ENCODE measurements at regions not wholly inside any gene's neighbourhood (a gene's known extent, or its start where the extent isn't known, plus 50 kb on each side); places are given as distances from the start of the nearest gene placed in this dataset.

DNA sequence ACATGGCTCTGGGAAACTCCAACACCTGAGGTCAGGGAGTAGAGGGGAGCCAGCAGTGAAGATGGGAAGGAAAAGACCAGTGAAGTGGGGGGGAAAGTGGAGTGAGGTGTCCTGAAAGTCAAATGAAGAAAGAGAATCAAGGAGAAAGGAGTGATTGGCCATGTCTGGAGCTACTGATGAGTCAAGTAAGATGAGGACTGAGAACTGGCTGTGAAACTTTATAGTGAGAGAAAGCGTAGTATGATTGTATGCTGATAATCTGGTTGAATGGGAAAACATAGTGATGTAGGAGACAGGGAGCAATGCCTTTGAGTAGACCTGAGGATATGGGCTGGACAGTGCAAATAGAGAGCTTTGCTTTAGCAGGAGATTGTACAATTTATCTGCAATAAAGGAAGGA, 183.6 kb upstream of the GMDS start:
- POLR2A ChIA-PET, result interaction anchor here (0.6 kb wide), 1 partner anchor 207 kb away, joined by 4 read pairs; no protein-coding TSS in a partner anchor
- H3K4me3 ChIP-seq (ENCODE audit: low read depth, low read length), result no peak overlapping the region
- CTCF ChIA-PET, result interaction anchor here (0.7 to 1.2 kb wide), 2 partner anchors 16 to 75 kb away, joined by 3 read pairs; no protein-coding TSS in a partner anchor
- TF ChIP-seq, protein P1, sequence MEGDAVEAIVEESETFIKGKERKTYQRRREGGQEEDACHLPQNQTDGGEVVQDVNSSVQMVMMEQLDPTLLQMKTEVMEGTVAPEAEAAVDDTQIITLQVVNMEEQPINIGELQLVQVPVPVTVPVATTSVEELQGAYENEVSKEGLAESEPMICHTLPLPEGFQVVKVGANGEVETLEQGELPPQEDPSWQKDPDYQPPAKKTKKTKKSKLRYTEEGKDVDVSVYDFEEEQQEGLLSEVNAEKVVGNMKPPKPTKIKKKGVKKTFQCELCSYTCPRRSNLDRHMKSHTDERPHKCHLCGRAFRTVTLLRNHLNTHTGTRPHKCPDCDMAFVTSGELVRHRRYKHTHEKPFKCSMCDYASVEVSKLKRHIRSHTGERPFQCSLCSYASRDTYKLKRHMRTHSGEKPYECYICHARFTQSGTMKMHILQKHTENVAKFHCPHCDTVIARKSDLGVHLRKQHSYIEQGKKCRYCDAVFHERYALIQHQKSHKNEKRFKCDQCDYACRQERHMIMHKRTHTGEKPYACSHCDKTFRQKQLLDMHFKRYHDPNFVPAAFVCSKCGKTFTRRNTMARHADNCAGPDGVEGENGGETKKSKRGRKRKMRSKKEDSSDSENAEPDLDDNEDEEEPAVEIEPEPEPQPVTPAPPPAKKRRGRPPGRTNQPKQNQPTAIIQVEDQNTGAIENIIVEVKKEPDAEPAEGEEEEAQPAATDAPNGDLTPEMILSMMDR (IDR thresholded peaks at IDR 0.05; ENCODE audit: insufficient read depth, low read length, missing control alignments), result no peak
- no peak for DNase-seq (ENCODE audit: low read depth, low spot score)

DNA sequence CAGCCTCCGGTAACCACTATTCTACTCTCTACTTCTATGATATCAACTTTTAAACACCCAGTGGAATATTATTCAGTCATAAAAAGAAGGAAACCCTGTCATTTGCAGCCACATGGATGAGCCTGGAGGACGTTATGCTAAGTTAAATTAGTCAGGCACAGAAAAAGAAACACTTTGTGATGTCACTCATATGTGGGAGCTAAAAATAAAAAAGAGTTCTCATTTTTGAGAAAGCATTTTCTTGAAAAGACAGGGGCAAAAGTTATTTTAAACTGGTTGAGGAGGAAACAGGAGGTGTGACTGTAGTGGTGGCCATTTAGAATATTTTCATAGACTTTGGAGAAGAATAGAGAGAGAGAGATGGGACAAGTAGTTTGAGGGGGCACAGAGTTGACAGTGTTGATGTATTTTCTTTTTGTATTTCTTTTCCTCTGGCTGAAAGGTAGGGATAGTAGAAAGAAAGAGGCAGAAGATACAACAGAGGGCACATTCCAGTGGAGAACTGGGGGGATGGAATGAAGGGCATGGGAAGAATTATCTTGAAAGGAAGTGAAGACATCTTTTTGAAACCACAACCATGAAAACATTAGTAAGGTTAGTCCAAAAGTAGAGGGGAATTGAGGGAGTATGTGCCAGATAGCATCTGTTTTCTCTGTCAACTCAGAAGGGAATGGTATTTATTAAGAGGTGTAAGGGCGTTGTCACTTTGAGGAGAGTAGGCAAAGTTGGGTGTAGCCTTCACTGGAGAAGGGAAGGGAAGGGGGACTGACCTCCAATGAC, 181.3 kb upstream of the GMDS start:
- TF ChIP-seq, protein P1 (IDR thresholded peaks at IDR 0.05; ENCODE audit: insufficient read depth, low read length, missing control alignments), result no peak
- POLR2A ChIA-PET, result no interaction called here
- no peak overlapping the region for H3K4me3 ChIP-seq (ENCODE audit: low read depth, low read length)
- CTCF ChIA-PET, result interaction anchor here (0.6 to 1.6 kb wide), 2 partner anchors 24 to 208 kb away, joined by 3 to 4 read pairs; no protein-coding TSS in a partner anchor
- no peak for DNase-seq (ENCODE audit: low read depth, low spot score)

DNA sequence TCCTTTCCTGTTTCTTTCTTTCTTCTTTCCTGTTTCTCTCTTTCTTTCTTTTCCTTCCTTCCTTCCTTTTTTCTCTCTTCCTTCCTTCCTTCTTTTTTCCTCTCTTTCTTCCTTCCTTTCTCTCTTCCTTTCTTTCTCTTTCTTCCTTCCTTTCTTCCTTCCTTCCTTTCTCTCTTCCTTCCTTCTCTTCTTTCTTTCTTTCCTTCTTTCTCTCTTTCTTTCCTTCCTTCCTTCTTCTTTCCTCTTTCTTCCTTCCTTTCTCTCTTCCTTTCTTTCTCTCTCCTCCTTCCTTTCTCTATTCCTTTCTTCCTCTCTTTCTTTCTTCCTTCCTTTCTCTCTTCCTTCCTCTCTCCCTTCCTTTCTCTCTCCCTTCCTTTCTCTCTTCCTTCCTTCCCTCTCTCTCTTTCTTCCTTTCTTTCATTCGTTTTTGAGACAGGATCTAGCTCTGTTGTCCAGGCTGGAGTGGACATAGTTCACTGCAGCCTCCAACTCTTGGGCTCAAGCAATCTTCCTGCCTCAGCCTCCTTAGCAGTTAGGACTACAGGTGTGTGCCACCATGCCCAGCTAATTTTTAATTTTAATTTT, 170.8 kb upstream of the GMDS start:
- ChIA-PET CTCF (interaction anchor here (0.6 to 1.3 kb wide), 3 partner anchors 23 to 181 kb away, joined by 3 to 4 read pairs (median 3); no protein-coding TSS in a partner anchor), POLR2A (no interaction called here)
- TF ChIP-seq, protein P1 (IDR thresholded peaks at IDR 0.05; ENCODE audit: insufficient read depth, low read length, missing control alignments), result no peak
- DNase-seq (ENCODE audit: low read depth, low spot score), result no peak
- no peak overlapping the region for H3K4me3 ChIP-seq (ENCODE audit: low read depth, low read length)

DNA sequence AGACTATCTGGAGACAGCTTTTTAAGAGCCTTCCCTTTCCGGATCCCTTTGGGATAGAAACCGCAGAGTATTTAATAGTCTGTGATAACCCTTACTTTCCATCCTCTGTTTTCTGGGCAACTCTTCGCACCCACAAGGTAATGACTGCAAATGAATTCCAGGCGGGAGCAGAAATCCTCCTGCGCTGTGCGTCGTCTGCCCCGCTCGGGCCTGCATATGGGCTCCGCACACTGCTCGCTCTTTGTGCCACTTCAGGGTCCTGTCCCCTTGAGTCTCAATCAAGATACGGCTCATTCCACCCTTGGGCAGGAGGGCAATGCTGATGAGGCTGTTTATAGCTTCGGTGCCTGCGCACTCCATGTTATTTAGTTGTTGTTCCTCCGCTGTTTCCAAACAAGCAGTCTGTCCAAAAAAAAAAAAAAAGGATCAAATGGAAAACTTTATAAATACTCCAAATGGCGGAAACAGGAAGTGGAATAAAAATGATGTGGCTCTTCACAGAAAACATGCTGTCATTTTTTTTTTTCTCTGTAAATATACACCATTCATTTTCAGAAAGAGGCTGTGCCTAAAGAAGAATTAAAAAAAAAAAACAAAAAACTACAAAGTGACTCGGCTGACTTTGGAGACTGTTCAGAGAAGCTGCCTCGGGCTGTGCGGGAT, 169.6 kb upstream of the GMDS start:
- DNase-seq (ENCODE audit: low read depth, low spot score), result no peak
- H3K4me3 ChIP-seq (ENCODE audit: low read depth, low read length), result no peak overlapping the region
- CTCF ChIA-PET, result interaction anchor here (1.2 kb wide), 1 partner anchor 18 kb away, joined by 4 read pairs; no protein-coding TSS in a partner anchor
- POLR2A ChIA-PET, result no interaction called here
- TF ChIP-seq, protein P1 (IDR thresholded peaks at IDR 0.05; ENCODE audit: insufficient read depth, low read length, missing control alignments), result no peak

DNA sequence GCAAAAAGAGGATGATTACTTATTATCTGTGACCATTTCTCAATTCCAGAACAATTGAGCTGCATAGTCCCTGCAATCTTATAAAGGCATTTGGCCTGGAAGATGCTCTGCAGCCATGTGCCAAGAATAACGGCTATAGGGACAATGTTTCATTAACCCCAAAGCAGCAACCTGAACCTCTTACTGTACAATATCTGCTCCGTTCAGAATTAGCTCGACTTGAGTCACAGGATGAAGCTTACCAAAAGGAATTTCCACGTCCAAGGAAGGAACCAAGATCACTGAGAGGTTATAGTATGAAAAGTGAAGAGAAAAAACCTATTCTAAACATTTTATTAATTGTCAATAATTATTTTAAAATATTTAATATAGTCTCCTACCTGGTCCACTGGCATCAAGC, 167.3 kb upstream of the GMDS start:
- CTCF ChIA-PET, result interaction anchor here (0.8 to 1.0 kb wide), 3 partner anchors 16 to 710 kb away, joined by 3 read pairs; no protein-coding TSS in a partner anchor
- TF ChIP-seq, protein P1 (IDR thresholded peaks at IDR 0.05; ENCODE audit: insufficient read depth, low read length, missing control alignments), result no peak

More for the DNA sequence above, 167.3 kb upstream of the GMDS start:
- no peak overlapping the region for H3K4me3 ChIP-seq (ENCODE audit: low read depth, low read length)
- DNase-seq (ENCODE audit: low read depth, low spot score), result no peak
- POLR2A ChIA-PET, result interaction anchor here (1.0 to 1.6 kb wide), 2 partner anchors 16 to 20 kb away, joined by 4 to 7 read pairs; no protein-coding TSS in a partner anchor

Measured in AG04449 (cell line).